Ishikawa (cell line): ENCODE measurements at regions not wholly inside any gene's neighbourhood (a gene's known extent, or its start where the extent isn't known, plus 50 kb on each side); places are given as distances from the start of the nearest gene placed in this dataset.

Experiments used
- CEBPB ChIP-seq: IDR thresholded peaks from 2 replicates; pipeline ENCODE4 v1.6.1; 2012
- CREB1 ChIP-seq: IDR thresholded peaks from 2 replicates; pipeline ENCODE4 v1.6.1; 2012; ENCODE audit warnings: low read depth
- EGR1 ChIP-seq: IDR thresholded peaks from 2 replicates; pipeline ENCODE4 v1.6.1; 2012
- EP300 ChIP-seq: IDR thresholded peaks from 2 replicates; pipeline ENCODE4 v1.6.1; 2012; ENCODE audit warnings: borderline replicate concordance
- FOXM1 ChIP-seq: IDR thresholded peaks from 2 replicates; pipeline ENCODE4 v1.6.1; 2012; ENCODE audit warnings: low read depth, borderline replicate concordance
- MAX ChIP-seq: IDR thresholded peaks from 2 replicates; pipeline ENCODE4 v1.6.1; 2012
- NFIC ChIP-seq: IDR thresholded peaks from 2 replicates; pipeline ENCODE4 v1.6.1; 2012
- RAD21 ChIP-seq: IDR thresholded peaks from 2 replicates; pipeline ENCODE4 v1.6.1; 2012; ENCODE audit warnings: low read depth
- REST ChIP-seq: IDR thresholded peaks from 2 replicates; pipeline ENCODE4 v1.6.1; 2012; ENCODE audit warnings: low read depth, mild to moderate bottlenecking
- TAF1 ChIP-seq: IDR thresholded peaks from 2 replicates; pipeline ENCODE4 v1.6.1; 2012; ENCODE audit warnings: low read depth, mild to moderate bottlenecking
- TCF12 ChIP-seq: IDR thresholded peaks from 2 replicates; pipeline ENCODE4 v1.6.1; 2012; ENCODE audit warnings: low read depth
- TEAD4 ChIP-seq: IDR thresholded peaks from 2 replicates; pipeline ENCODE4 v1.6.1; 2012
- USF1 ChIP-seq: IDR thresholded peaks from 2 replicates; pipeline ENCODE4 v1.6.1; 2012
- YY1 ChIP-seq: IDR thresholded peaks from 2 replicates; pipeline ENCODE4 v1.6.1; 2012; ENCODE audit warnings: low read depth
- ZBTB7A ChIP-seq: IDR thresholded peaks from 2 replicates; pipeline ENCODE4 v1.6.1; 2012; ENCODE audit warnings: low read depth

GRCh38 chr4:38210396-38211114 lies 250.4 kb downstream of the PTTG2 start:
- no peak for TF ChIP-seq EGR1
- no peak for TF ChIP-seq NFIC
- no peak for TF ChIP-seq YY1
- TF ChIP-seq CREB1: no peak
- TF ChIP-seq FOXM1: no peak
- TF ChIP-seq USF1: no peak
- TF ChIP-seq CEBPB: no peak
- no peak for TF ChIP-seq TEAD4
- TF ChIP-seq TCF12: no peak
- no peak for TF ChIP-seq REST
- TF ChIP-seq EP300: no peak
- no peak for TF ChIP-seq RAD21
- no peak for TF ChIP-seq ZBTB7A
- TF ChIP-seq MAX: no peak
- no peak for TF ChIP-seq TAF1

GRCh38 chr4:38211885-38212284 lies 251.7 kb downstream of the PTTG2 start:
- no peak for TF ChIP-seq EP300
- TF ChIP-seq CEBPB: no peak
- no peak for TF ChIP-seq TCF12
- no peak for TF ChIP-seq MAX
- TF ChIP-seq USF1: no peak
- TF ChIP-seq RAD21: no peak
- TF ChIP-seq TEAD4: no peak

- TF ChIP-seq RAD21: no peak
- no peak for TF ChIP-seq MAX
- TF ChIP-seq CREB1: no peak
- no peak for TF ChIP-seq TEAD4
- TF ChIP-seq REST: no peak
- no peak for TF ChIP-seq TCF12
- TF ChIP-seq ZBTB7A: no peak
- TF ChIP-seq USF1: no peak
- TF ChIP-seq TAF1: no peak
- no peak for TF ChIP-seq YY1
- TF ChIP-seq EGR1: no peak
- no peak for TF ChIP-seq FOXM1
Measured at GRCh38 chr4:38213083-38213805, 253.0 kb downstream of the PTTG2 start.

- no peak for TF ChIP-seq RAD21
Measured at GRCh38 chr4:38222892-38223291, 262.7 kb downstream of the PTTG2 start.

GRCh38 chr4:38223306-38223705 lies 263.1 kb downstream of the PTTG2 start:
- TF ChIP-seq CREB1 (no peak), USF1 (no peak), REST (no peak), CEBPB (no peak), FOXM1 (no peak), RAD21 (no peak), YY1 (no peak), MAX (no peak), TAF1 (no peak), NFIC (no peak), EP300 (no peak), ZBTB7A (no peak), TCF12 (no peak), EGR1 (no peak), TEAD4 (no peak)
